Body of pancreas (tissue), 4 donors: ENCODE measurements at regions not wholly inside any gene's neighbourhood (a gene's known extent, or its start where the extent isn't known, plus 50 kb on each side); places are given as distances from the start of the nearest gene placed in this dataset.

ENCODE experiments used
- ATAC-seq: fragments of 150-250 bp; one replicate; pipeline ENCODE4 v1.9.1; 2016
- DNase-seq, 4 donors: peaks; one replicate each; pipeline ENCODE4 v3.0.0-alpha.2; 2019
- H3K27ac ChIP-seq, 4 donors: fragments of 200-600 bp; sonication (generic); 1 replicate in 3 of 4; 2 replicates in 1 of 4; pipeline versions ENCODE4 v1.5.1 to v1.6.1; 2016 to 2019; ENCODE audit warnings: mild to moderate bottlenecking in 1 of 4, mixed read lengths in 1 of 4, moderate library complexity in 1 of 4
- H3K27me3 ChIP-seq, 2 donors: fragments of 200-600 bp; sonication (generic); one replicate each; pipeline ENCODE4 v1.6.0; 2016; ENCODE audit warnings: mild to moderate bottlenecking in 1 of 2
- H3K36me3 ChIP-seq, 2 donors: fragments of 200-600 bp; sonication (generic); replicated peaks in 1 of 2; 2 replicates each; pipeline ENCODE4 v1.5.1; 2016; ENCODE audit warnings: low read depth in 2 of 2; ENCODE audit not compliant: insufficient read depth in 1 of 2
- H3K4me1 ChIP-seq: fragments of 200-600 bp; sonication (generic); one replicate; pipeline ENCODE4 v1.6.0; 2016
- H3K4me3 ChIP-seq, 2 donors: fragments of 200-600 bp; sonication (generic); 1 replicate in 1 of 2; 2 replicates in 1 of 2; pipeline ENCODE4 v1.5.1; 2016 to 2019
- H3K9me3 ChIP-seq, 3 donors: fragments of 200-600 bp; sonication (generic); 1 replicate in 2 of 3; 2 replicates in 1 of 3; pipeline ENCODE4 v1.5.1; 2016
- POLR2A ChIP-seq, 3 donors: fragments of 450-650 bp; IDR thresholded peaks; one replicate each; pipeline ENCODE4 v1.6.1; 2016; ENCODE audit warnings: antibody characterized with exemption in 3 of 3, mild to moderate bottlenecking in 2 of 3
- WGBS, 2 donors: methylation state at CpG; one replicate each; pipeline ENCODE4 v1.1.5; 2017; 5-methylcytosine and 5-hydroxymethylcytosine counted together
- intact Hi-C: fragments of 100-400 bp; cut with DNase I; formaldehyde crosslinking; loops from one replicate; pipeline ENCODE4 v1.15.1; 2023
- TF ChIP-seq, protein P1 (sequence below), 7 experiments: fragments of 450-650 bp in 4 of 7; fragments of 200-600 bp in 3 of 7; sonication (generic) in 3 of 7; IDR thresholded peaks; one replicate each; pipeline ENCODE4 v1.5.1; 2016 to 2019; ENCODE audit warnings: antibody characterized with exemption in 7 of 7

DNA sequence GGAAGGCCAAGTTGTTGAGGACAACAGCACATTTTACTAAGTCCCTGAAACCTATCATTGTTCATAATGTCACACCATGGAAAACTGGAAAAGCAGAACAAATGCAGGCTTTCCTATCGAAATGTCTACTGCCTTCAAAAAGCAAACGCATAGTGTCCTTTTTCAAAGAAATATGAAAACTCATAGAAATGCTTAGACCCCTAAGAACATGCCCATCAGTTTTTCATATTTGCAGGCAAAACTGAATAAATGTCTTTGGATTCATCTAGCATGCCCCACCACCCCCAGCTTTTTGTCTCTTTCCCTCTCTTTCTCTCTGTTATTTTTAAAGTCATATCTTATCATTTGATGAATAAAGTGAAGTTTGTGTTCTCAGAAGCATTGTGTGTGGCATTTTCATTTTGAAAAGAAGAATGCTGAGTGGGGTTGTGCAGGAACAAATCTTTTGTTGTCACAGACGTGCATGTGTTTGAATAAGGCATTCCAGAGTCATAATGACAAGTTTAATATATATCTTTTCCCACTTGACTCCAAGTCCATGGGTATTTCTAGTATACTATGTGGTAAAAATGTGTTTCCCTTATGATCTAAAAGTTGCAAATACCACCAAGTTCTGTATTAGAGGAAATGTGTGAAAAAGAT, 2180.0 kb upstream of the PIK3C3 start:
- Histone ChIP-seq H3K27ac (no peak overlapping the region), H3K4me1 (no peaks in the 10 kb centered on the region), H3K4me3 (no peak overlapping the region), H3K27me3 (no peaks in the 10 kb centered on the region), H3K36me3 (no peaks in the 10 kb centered on the region), H3K9me3 (no peaks in the 10 kb centered on the region)
- ATAC-seq (no peak), DNase-seq (no peak)
- intact Hi-C loops = no loop called here
- TF ChIP-seq, protein P1, sequence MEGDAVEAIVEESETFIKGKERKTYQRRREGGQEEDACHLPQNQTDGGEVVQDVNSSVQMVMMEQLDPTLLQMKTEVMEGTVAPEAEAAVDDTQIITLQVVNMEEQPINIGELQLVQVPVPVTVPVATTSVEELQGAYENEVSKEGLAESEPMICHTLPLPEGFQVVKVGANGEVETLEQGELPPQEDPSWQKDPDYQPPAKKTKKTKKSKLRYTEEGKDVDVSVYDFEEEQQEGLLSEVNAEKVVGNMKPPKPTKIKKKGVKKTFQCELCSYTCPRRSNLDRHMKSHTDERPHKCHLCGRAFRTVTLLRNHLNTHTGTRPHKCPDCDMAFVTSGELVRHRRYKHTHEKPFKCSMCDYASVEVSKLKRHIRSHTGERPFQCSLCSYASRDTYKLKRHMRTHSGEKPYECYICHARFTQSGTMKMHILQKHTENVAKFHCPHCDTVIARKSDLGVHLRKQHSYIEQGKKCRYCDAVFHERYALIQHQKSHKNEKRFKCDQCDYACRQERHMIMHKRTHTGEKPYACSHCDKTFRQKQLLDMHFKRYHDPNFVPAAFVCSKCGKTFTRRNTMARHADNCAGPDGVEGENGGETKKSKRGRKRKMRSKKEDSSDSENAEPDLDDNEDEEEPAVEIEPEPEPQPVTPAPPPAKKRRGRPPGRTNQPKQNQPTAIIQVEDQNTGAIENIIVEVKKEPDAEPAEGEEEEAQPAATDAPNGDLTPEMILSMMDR (IDR thresholded peaks at IDR 0.05) = no peak
- no peak for TF ChIP-seq POLR2A (IDR thresholded peaks at IDR 0.05)
- WGBS, 2 donors = 47 to 58% methylated on average over 3 of the region's 3 CpGs

DNA sequence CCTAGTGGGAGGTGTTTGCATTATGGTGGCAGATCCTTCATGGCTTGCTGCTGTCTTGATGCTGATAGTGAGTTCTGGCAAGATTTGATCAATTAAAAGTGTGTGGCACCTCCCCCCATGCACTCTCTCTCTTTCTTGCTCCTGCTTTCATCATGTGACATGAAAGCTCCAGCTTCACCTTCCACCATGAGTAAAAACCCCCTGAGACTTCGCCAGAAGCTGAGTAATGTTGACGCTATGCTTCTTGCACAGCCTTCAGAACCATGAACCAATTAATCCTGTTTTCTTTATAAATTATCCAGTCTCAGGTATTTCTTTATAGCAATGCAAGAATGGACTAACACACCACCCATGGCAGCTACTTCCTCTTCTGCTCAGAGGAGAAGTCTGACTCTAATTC, 2181.4 kb upstream of the PIK3C3 start:
- no peak for DNase-seq
- Histone ChIP-seq H3K27me3 (no peaks in the 10 kb centered on the region), H3K36me3 (no peaks in the 10 kb centered on the region), H3K9me3 (no peaks in the 10 kb centered on the region), H3K4me3 (no peak overlapping the region), H3K4me1 (no peaks in the 10 kb centered on the region), H3K27ac (no peak overlapping the region)
- intact Hi-C loops = no loop called here
- WGBS, 2 donors = 89 to 90% methylated on average over 2 of the region's 2 CpGs
- ATAC-seq = no peak
- TF ChIP-seq, protein P1 (IDR thresholded peaks at IDR 0.05) = no peak
- TF ChIP-seq POLR2A (IDR thresholded peaks at IDR 0.05) = no peak

DNA sequence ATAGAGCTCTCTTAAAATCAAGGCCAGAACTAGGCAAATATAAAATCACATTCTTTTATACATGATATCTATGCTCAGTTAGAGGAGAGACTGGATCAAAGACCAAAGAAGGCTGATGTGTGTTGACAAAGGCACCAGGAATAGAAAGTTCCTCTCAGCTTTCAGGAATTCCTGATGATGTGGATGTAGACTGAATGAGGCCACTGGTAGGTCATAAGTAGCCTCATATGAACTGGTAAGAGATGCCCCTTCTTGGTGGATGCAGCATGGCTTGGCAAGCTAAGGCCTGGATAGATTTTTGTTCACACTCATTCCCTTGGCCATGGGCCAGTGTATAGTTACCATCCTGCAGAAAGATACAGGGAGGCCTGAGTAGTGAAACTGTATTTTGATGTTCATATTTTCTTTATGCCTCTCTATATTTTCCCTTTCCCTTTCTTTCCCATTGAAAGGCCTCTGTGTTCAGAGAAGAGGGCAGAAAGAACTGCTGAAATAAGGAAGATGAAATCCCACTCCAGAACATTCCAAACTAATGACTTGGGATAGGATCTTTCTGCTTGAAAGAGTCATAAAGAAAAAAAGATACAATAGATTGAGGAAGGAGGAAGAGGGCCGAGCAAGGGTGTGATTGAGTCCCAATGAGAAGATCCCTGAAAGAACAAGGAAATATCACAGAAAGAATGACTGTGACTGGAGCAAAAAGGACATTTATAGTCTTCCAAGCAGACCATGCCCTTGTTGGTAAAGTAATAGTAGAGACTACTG, 2182.7 kb upstream of the PIK3C3 start:
- 69 to 84% methylated on average over 1 of the region's 1 CpG for WGBS, 2 donors
- H3K36me3 ChIP-seq = no peaks in the 10 kb centered on the region
- DNase-seq (no peak), ATAC-seq (no peak)
- no peaks in the 10 kb centered on the region for H3K27me3 ChIP-seq
- no peak overlapping the region for H3K27ac ChIP-seq
- H3K4me3 ChIP-seq = no peak overlapping the region
- intact Hi-C loops = no loop called here
- no peaks in the 10 kb centered on the region for H3K9me3 ChIP-seq
- no peaks in the 10 kb centered on the region for H3K4me1 ChIP-seq
- no peak for TF ChIP-seq POLR2A (IDR thresholded peaks at IDR 0.05)
- TF ChIP-seq, protein P1 (IDR thresholded peaks at IDR 0.05) = no peak

DNA sequence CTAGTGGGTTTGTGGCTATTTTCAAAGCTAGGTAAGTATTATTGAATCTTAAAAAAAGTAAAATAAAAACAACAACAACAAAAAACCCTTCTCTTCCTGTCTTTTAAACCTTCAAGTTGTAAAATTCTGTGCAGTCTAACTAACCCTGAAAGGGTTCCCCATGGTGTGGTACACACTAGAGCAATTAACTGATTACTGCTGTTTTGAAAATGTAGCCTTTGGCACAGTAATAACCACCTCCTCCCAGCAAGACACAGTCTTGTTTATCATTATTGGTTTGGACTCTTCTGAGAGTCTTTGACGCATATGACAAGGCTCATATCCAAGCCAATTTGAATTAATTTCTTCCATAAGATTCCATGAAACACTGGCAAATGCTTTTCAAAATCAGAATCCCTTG, 2184.6 kb upstream of the PIK3C3 start:
- Histone ChIP-seq H3K36me3 (no peaks in the 10 kb centered on the region), H3K4me3 (no peak overlapping the region), H3K27ac (no peak overlapping the region), H3K4me1 (no peaks in the 10 kb centered on the region), H3K9me3 (no peaks in the 10 kb centered on the region), H3K27me3 (no peaks in the 10 kb centered on the region)
- ATAC-seq = no peak
- intact Hi-C loops = no loop called here
- DNase-seq = no peak
- no peak for TF ChIP-seq POLR2A (IDR thresholded peaks at IDR 0.05)
- TF ChIP-seq, protein P1 (IDR thresholded peaks at IDR 0.05) = no peak
- WGBS, 2 donors = 73 to 76% methylated on average over 1 of the region's 1 CpG

DNA sequence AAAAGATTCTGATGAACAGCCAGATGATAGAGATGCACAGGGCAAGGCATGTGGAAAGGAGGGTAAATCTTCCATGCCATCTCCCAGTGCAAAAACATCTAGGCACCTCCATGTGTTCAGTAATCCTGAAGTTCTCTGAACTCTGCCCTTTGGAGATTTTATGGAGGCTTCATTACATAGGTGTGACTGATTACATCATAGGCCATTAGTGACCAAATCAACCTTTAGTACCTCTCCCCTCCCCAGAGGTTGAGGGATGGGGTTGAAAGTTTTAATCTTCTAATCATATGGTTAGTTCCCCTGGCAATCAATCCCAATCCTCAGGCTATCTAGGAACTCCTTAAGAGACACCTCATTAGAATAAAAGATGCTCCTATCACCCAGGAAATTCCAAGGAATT, 2190.2 kb upstream of the PIK3C3 start:
- H3K36me3 ChIP-seq = no peaks in the 10 kb centered on the region
- no peak for TF ChIP-seq POLR2A (IDR thresholded peaks at IDR 0.05)
- TF ChIP-seq, protein P1 (IDR thresholded peaks at IDR 0.05) = no peak

More for the DNA sequence above, 2190.2 kb upstream of the PIK3C3 start:
- Histone ChIP-seq H3K27ac (no peak overlapping the region), H3K4me1 (no peaks in the 10 kb centered on the region), H3K27me3 (no peaks in the 10 kb centered on the region), H3K4me3 (no peak overlapping the region), H3K9me3 (no peaks in the 10 kb centered on the region)
- intact Hi-C loops = no loop called here
- no peak for ATAC-seq
- DNase-seq = no peak
